ENCODE measurements at regions not wholly inside any gene's neighbourhood (a gene's known extent, or its start where the extent isn't known, plus 50 kb on each side); places are given as distances from the start of the nearest gene placed in this dataset.
A peak's percentile ranks its signal among the peaks of the same experiment; 100 is the strongest.

DNA sequence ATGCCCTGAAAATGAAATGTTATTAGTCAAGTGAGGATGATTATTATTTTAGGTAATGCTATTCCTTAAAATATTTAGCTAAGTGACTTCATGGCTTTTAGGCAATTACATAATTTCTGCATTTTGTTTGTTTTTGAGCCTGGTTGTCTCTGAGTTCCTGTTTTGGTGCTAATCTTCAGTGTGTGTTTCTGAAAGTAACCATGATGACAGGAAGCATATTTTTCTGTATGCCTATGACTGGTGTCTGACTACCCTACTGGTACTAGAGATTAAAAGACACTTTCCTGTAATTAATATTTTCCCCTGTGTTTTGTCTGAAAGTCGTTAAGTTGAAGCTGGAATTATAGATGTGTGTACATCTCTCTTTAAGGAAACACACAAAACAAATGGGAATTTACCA is 295.0 kb upstream of the SPRED2 start:
- DNase-seq (ENCODE audit: low read depth): no peak
- TF ChIP-seq, protein P1, sequence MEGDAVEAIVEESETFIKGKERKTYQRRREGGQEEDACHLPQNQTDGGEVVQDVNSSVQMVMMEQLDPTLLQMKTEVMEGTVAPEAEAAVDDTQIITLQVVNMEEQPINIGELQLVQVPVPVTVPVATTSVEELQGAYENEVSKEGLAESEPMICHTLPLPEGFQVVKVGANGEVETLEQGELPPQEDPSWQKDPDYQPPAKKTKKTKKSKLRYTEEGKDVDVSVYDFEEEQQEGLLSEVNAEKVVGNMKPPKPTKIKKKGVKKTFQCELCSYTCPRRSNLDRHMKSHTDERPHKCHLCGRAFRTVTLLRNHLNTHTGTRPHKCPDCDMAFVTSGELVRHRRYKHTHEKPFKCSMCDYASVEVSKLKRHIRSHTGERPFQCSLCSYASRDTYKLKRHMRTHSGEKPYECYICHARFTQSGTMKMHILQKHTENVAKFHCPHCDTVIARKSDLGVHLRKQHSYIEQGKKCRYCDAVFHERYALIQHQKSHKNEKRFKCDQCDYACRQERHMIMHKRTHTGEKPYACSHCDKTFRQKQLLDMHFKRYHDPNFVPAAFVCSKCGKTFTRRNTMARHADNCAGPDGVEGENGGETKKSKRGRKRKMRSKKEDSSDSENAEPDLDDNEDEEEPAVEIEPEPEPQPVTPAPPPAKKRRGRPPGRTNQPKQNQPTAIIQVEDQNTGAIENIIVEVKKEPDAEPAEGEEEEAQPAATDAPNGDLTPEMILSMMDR (IDR thresholded peaks at IDR 0.05; ENCODE audit: low read length, missing control alignments): no peak
- H3K4me3 ChIP-seq (replicated peaks; ENCODE audit: low read depth, low read length): no peak overlapping the region

DNA sequence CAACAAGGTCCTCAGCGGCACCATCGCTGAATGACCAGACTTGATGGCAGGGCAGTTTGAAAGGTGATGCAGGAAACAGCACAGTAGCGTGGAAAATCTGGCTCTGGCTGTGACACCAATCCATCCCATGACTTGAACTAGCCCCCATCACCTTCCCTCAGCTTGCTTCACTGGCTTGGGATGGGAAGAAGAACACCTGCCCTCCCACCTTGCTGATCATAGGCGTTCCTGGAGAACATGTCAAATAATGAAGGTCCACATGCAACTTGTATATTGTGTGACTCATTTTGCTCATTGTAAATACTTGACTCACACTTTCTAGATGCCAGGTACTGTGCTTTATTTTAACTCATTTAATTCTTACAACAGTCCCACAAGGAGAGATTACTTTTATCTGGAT is 292.4 kb upstream of the SPRED2 start:
- DNase-seq (ENCODE audit: low read depth): no peak
- H3K4me3 ChIP-seq (replicated peaks; ENCODE audit: low read depth, low read length): no peak overlapping the region
- TF ChIP-seq, protein P1 (IDR thresholded peaks at IDR 0.05; ENCODE audit: low read length, missing control alignments): no peak

DNA sequence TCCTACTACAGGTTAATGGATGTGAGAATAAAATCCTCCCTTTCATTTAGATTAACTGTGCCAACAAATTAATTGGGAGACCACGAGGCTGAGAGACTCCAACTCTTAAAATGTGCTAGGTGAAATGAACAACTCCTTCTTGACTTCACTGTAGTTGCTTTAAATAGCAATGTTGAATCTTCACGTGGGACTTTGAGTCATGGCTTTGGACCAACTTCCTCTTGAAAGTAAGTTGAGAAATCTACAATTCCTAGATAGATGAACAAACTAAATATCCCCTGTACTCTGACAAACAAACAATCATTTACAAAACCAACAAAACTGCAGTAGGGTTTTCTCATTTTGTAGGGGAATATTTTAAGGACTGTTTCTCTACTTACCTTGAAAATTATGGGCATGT is 291.9 kb upstream of the SPRED2 start:
- no peak overlapping the region for H3K4me3 ChIP-seq (replicated peaks; ENCODE audit: low read depth, low read length)
- DNase-seq (ENCODE audit: low read depth): no peak
- TF ChIP-seq, protein P1 (IDR thresholded peaks at IDR 0.05; ENCODE audit: low read length, missing control alignments): no peak

DNA sequence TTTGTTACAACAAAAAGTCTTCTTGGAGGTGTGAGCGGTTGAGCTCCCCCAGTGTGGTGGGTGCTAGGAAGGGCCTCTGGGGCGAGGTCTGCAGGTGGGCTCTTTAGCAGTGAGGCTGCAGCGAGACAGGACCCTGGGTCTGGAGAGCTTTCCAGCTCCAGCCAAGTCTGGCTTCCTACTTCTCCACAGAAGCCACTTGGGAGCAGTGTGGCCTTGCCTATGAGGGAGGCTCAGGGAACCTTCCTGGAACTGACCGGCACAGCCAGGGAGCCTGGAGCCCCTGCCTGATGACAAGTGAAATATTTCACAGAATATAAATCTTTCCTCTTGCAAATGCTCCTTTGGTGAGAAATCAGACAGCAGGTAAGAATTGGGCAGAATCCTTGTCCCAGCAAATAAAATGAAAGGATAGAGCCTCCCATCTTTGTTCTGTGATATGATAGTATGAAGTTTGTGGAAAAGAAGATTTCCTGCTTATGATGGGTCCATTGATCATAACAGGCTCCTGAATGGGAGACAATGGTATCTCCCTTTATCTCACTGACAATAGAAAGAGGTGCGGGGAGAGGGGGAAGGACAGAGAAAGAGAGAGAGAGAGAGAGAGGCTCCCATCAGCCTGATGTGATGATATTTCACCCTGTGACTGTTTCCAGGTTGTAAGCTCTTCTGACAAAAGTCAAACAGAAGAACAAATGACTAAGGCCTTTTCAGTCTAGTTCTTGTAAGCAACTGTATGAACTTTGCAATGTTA is 289.8 kb upstream of the SPRED2 start:
- peak; percentile 12 for DNase-seq (ENCODE audit: low read depth)
- TF ChIP-seq, protein P1 (IDR thresholded peaks at IDR 0.05; ENCODE audit: low read length, missing control alignments): no peak
- H3K4me3 ChIP-seq (replicated peaks; ENCODE audit: low read depth, low read length): no peak overlapping the region

DNA sequence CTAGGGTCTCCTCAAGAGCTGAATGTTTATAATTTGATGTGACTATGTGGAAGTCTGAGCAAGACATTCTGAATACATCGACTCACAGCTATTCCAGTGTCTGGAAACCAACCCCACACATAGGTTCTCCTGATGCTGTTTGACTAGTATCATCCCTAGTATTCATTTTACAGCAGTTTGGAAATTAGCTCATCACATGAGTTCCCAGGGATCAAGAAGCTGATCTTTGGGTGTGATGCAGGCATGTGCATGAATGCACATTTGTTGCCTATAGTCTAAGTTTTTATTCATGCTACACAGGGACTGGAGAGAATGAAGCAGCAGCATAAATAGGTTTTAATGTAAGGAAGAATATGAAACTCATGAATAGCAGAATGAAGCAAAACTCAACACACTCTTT is 284.3 kb upstream of the SPRED2 start:
- TF ChIP-seq, protein P1 (IDR thresholded peaks at IDR 0.05; ENCODE audit: low read length, missing control alignments): no peak

DNA sequence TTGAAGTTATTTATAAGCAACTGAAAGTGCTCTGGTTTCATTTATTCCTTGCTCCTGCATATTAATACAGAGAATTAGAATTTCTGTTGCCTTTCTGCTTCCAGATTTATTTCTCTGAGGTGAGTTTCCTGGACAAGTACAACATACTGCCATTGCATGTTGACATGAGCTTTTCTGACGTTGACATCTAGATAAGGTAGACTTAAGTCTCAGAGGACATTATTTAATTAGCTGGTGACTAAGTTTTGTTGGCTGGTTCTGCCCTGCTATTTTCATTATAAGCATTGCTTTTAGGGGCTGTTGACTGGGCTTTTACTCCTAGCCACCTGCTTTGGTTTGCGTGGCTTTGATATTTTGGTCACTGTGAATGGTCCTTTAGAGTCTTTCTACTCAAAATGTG is 282.9 kb upstream of the SPRED2 start:
- DNase-seq (ENCODE audit: low read depth): no peak
- no peak overlapping the region for H3K4me3 ChIP-seq (replicated peaks; ENCODE audit: low read depth, low read length)
- TF ChIP-seq, protein P1 (IDR thresholded peaks at IDR 0.05; ENCODE audit: low read length, missing control alignments): no peak

More for the DNA sequence above, 284.3 kb upstream of the SPRED2 start:
- H3K4me3 ChIP-seq (replicated peaks; ENCODE audit: low read depth, low read length): no peak overlapping the region
- no peak for DNase-seq (ENCODE audit: low read depth)

DNA sequence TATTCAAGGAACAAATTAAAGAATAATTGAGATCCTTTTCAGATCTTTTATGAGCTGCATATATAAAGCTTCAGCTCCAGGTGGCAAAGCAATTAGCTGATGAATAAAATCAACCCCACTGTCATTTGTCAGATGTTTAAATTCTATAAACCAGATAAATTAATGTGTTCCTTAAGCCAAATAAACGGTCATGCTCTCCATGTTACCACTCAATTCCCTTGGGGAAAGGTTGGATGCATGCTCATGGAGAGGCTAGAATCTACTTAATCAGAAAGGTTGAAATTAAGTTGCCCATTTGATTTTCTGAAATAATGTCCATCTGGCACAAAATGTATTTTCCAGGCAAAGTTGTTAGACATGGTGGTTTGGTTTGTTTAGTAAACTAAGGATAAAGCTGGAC is 282.5 kb upstream of the SPRED2 start:
- TF ChIP-seq, protein P1 (IDR thresholded peaks at IDR 0.05; ENCODE audit: low read length, missing control alignments): no peak
- no peak overlapping the region for H3K4me3 ChIP-seq (replicated peaks; ENCODE audit: low read depth, low read length)
- DNase-seq (ENCODE audit: low read depth): no peak

Data from fibroblast of pulmonary artery (primary cell).